ENCODE measurements at regions not wholly inside any gene's neighbourhood (a gene's known extent, or its start where the extent isn't known, plus 50 kb on each side); places are given as distances from the start of the nearest gene placed in this dataset.
A peak's percentile ranks its signal among the peaks of the same experiment; 100 is the strongest.

DNA sequence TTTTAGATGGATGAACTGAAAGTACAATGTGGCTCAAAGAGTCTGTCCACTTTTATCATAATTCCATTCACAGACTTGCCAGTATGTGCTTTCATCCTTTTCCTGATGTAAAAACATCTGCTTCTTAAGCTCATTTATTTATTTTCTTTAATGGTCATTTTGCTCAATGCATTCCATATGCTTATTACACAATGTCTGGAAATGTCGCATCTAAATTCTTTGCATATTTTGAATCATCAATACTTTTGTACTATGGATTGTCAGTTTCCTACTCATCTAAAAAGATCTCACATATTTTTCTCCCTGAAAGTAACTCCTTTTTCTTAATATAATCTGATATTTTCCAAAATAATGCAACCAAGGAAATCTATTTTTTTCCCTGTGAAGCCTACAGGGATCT lies 1315.8 kb downstream of the EFNB2 start:
- intact Hi-C loops (cut with DNase I; ENCODE audit: low total_unique reads) = no loop called here
- Histone ChIP-seq H3K4me3 (no peak overlapping the region), H3K4me1 (no peaks in the 10 kb centered on the region), H3K27ac (no peak overlapping the region), H3K36me3 (ENCODE audit: low read depth, missing control alignments) (no peaks in the 10 kb centered on the region), H3K9me3 (no peaks in the 10 kb centered on the region), H3K27me3 (no peaks in the 10 kb centered on the region)
- TF ChIP-seq, protein P1, sequence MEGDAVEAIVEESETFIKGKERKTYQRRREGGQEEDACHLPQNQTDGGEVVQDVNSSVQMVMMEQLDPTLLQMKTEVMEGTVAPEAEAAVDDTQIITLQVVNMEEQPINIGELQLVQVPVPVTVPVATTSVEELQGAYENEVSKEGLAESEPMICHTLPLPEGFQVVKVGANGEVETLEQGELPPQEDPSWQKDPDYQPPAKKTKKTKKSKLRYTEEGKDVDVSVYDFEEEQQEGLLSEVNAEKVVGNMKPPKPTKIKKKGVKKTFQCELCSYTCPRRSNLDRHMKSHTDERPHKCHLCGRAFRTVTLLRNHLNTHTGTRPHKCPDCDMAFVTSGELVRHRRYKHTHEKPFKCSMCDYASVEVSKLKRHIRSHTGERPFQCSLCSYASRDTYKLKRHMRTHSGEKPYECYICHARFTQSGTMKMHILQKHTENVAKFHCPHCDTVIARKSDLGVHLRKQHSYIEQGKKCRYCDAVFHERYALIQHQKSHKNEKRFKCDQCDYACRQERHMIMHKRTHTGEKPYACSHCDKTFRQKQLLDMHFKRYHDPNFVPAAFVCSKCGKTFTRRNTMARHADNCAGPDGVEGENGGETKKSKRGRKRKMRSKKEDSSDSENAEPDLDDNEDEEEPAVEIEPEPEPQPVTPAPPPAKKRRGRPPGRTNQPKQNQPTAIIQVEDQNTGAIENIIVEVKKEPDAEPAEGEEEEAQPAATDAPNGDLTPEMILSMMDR (IDR thresholded peaks at IDR 0.05) = no peak
- no peak for TF ChIP-seq POLR2A (IDR thresholded peaks at IDR 0.05)
- no peak for DNase-seq
- WGBS, 2 donors = 91 to 96% methylated on average over 1 of the region's 1 CpG

DNA sequence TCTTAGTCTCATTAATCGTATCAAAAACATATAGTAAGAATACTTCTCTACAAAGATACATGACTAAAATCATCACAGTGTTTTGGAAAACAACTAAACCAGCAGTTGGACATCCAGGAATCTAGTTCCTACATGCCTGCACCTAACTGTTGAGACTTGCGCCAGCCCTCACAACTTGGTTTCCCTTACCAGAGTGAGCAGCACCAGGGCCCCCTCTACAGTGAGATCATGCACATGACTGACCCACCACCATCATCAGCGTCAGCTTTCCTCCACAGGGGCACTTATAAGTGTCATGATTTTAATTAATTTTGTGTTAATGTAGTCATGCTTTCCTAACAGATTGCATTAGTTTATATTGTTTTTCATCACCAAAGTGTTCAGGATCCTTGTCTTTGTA lies 1322.0 kb downstream of the EFNB2 start:
- Histone ChIP-seq H3K27me3 (no peaks in the 10 kb centered on the region), H3K36me3 (ENCODE audit: low read depth, missing control alignments) (no peaks in the 10 kb centered on the region), H3K4me1 (no peaks in the 10 kb centered on the region), H3K4me3 (no peak overlapping the region), H3K27ac (no peak overlapping the region), H3K9me3 (no peaks in the 10 kb centered on the region)
- no peak for DNase-seq
- 87 to 93% methylated on average over 3 of the region's 3 CpGs for WGBS, 2 donors
- TF ChIP-seq POLR2A (IDR thresholded peaks at IDR 0.05) = no peak
- TF ChIP-seq, protein P1 (IDR thresholded peaks at IDR 0.05) = no peak
- intact Hi-C loops (cut with DNase I; ENCODE audit: low total_unique reads) = no loop called here

DNA sequence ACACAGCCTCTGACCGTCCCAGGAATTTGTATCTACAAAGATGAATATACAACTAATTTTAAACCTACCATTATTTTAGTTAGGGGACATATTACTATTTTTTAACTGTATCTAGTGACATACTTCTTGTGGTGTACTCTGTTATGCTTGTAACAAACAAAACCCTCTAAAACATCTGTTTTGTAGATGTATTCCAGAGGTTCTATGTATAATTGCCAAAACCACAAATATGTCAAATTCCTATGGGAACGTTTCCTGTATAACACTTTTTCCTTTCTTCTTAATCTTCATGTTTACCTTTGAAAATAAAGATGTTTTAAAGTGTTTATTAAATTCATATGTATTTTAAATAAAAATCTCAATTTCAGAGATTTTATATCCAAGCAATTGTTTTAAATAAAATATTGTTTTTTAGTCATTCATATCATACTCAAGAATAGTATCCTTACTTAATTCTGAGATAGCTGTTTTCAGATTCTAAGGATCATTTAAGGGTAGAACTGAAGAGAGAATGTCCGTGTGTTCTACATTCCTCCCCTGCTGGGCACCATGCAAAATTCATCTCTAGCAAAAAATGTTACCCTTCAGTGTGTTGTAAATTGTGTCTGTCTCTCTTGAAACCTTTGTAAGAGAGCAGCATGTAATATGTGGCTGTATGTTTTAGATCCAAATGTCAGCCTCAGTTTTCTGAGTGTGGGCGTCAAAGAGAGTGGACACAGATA lies 1327.7 kb downstream of the EFNB2 start:
- Histone ChIP-seq H3K4me1 (no peaks in the 10 kb centered on the region), H3K27me3 (no peaks in the 10 kb centered on the region), H3K27ac (no peak overlapping the region), H3K4me3 (no peak overlapping the region), H3K36me3 (ENCODE audit: low read depth, missing control alignments) (no peaks in the 10 kb centered on the region), H3K9me3 (no peaks in the 10 kb centered on the region)
- no peak for DNase-seq
- TF ChIP-seq, protein P1 (IDR thresholded peaks at IDR 0.05) = no peak
- no peak for TF ChIP-seq POLR2A (IDR thresholded peaks at IDR 0.05)
- intact Hi-C loops (cut with DNase I; ENCODE audit: low total_unique reads) = no loop called here
- WGBS, 2 donors = 40 to 59% methylated on average over 4 of the region's 4 CpGs

DNA sequence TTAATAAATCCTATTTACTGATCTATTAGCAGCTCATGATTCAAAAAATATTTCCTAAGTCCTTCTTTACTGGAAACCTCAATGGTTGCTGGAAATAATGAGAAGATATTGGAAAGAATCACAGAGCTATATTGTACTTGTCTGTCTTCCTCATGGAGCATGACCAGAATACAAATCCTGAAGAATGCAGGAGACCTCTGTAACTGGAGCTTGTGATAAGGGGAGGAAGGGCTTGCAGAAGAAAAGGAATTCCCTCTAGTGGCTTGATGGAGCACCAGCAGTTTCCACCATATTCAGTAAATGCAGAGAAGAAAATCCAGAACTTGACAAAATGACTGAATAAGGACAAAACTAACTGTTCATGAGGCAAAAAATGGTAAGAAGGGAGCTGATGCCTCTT lies 1333.1 kb downstream of the EFNB2 start:
- no peak for DNase-seq
- Histone ChIP-seq H3K4me3 (no peak overlapping the region), H3K4me1 (no peaks in the 10 kb centered on the region), H3K27me3 (no peaks in the 10 kb centered on the region), H3K9me3 (no peaks in the 10 kb centered on the region), H3K36me3 (ENCODE audit: low read depth, missing control alignments) (no peaks in the 10 kb centered on the region), H3K27ac (no peak overlapping the region)
- no peak for TF ChIP-seq POLR2A (IDR thresholded peaks at IDR 0.05)
- TF ChIP-seq, protein P1 (IDR thresholded peaks at IDR 0.05) = peak; percentile 28 to 60 (median 28)
- intact Hi-C loops (cut with DNase I; ENCODE audit: low total_unique reads) = no loop called here

DNA sequence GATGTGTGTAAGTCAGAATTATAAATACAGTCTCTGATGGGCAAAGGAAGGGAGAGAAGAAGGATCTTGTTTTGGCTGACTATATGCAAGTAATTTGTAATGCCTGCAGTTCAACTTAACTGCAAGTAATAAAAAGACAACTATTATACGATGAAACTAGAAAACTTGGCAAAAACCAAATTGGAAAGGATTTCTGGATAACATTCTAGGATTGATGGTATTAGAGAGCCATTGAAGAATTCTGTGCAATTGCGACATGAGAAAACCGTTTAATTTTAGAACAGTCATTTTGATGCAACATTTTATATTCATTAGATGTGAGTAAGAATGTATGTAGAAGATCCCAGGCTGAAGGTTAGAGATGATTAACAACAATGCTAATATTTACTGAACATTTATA lies 1334.1 kb downstream of the EFNB2 start:
- no peaks in the 10 kb centered on the region for H3K4me1 ChIP-seq
- H3K36me3 ChIP-seq (ENCODE audit: low read depth, missing control alignments) = no peaks in the 10 kb centered on the region
- TF ChIP-seq, protein P1 (IDR thresholded peaks at IDR 0.05) = no peak
- TF ChIP-seq POLR2A (IDR thresholded peaks at IDR 0.05) = no peak
- intact Hi-C loops (cut with DNase I; ENCODE audit: low total_unique reads) = no loop called here
- H3K9me3 ChIP-seq = no peaks in the 10 kb centered on the region
- H3K4me3 ChIP-seq = no peak overlapping the region
- WGBS, 2 donors = 77 to 82% methylated on average over 3 of the region's 3 CpGs
- DNase-seq = no peak
- H3K27ac ChIP-seq = no peak overlapping the region
- H3K27me3 ChIP-seq = no peaks in the 10 kb centered on the region
